Panc1 (cell line): ENCODE measurements at regions not wholly inside any gene's neighbourhood (a gene's known extent, or its start where the extent isn't known, plus 50 kb on each side); places are given as distances from the start of the nearest gene placed in this dataset.

Experiments used
- ATAC-seq: fragments of 200-7000 bp; cut with Tn5 transposase; 2 replicates; pipeline ENCODE4 v1.9.1; 2020; ENCODE audit warnings: mild to moderate bottlenecking, moderate library complexity
- BruUV-seq: library from RNA; stranded (reverse); fragments of 400-500 nt; replicated peaks from 2 replicates; lab custom pipeline; 2021; lab: Mats Ljungman, UMichigan
- CTCF ChIA-PET: fragments of 300-600 bp; sonication (Branson Sonifier 250); formaldehyde crosslinking; loops from one replicate; lab custom pipeline; 2022; ENCODE audit warnings: antibody characterized with exemption; lab: Charles Lee
- POLR2A ChIA-PET: fragments of 300-600 bp; sonication (Branson Sonifier 250); formaldehyde crosslinking; loops from one replicate; lab custom pipeline; 2022; ENCODE audit warnings: antibody characterized with exemption; lab: Charles Lee
- DNase-seq: peaks from one replicate; pipeline ENCODE4 v3.0.0-alpha.2; 2010; ENCODE audit warnings: low read depth, low spot score
- H3K27ac ChIP-seq: 2 replicates; pipeline ENCODE4 v1.5.1; 2011; ENCODE audit warnings: mild to moderate bottlenecking, low read length, inconsistent platforms
- H3K27me3 ChIP-seq: fragments of 200-500 bp; sonication (Bioruptor generic); 2 replicates; pipeline ENCODE4 v1.6.0; 2014; ENCODE audit warnings: low read length, inconsistent platforms; ENCODE audit not compliant: control insufficient read depth, insufficient read depth
- H3K36me3 ChIP-seq: fragments of 200-500 bp; sonication (Bioruptor generic); 2 replicates; pipeline ENCODE4 v1.5.1; 2014; ENCODE audit warnings: inconsistent platforms, mild to moderate bottlenecking, low read length, moderate library complexity; ENCODE audit not compliant: control insufficient read depth, insufficient read depth
- H3K4me1 ChIP-seq: 2 replicates; pipeline ENCODE4 v1.5.1; 2011; ENCODE audit warnings: inconsistent platforms, mild to moderate bottlenecking, low read length, moderate library complexity; ENCODE audit not compliant: control insufficient read depth, insufficient read depth
- H3K4me3 ChIP-seq, 2 experiments: 2 replicates each; pipeline ENCODE4 v1.5.1; 2011 to 2012; ENCODE audit warnings: low read depth in 2 of 2, low read length in 2 of 2, mild to moderate bottlenecking in 2 of 2, inconsistent platforms in 1 of 2, moderate library complexity in 1 of 2
- H3K9me3 ChIP-seq: fragments of 200-500 bp; sonication (Bioruptor generic); 2 replicates; pipeline ENCODE4 v1.5.1; 2014; ENCODE audit warnings: low read depth, mild to moderate bottlenecking, inconsistent platforms, low read length, moderate library complexity; ENCODE audit not compliant: control insufficient read depth, insufficient read depth
- CTCF ChIP-seq: fragments of 450-650 bp; IDR thresholded peaks from 2 replicates; pipeline ENCODE4 v1.5.1; 2017; ENCODE audit warnings: mild to moderate bottlenecking
- POLR2AphosphoS5 ChIP-seq: IDR thresholded peaks from 2 replicates; pipeline ENCODE4 v1.6.1; 2012; ENCODE audit warnings: mild to moderate bottlenecking, low read depth, low read length, moderate library complexity
- REST ChIP-seq, 2 experiments: IDR thresholded peaks; 2 replicates each; pipeline ENCODE4 v1.6.1; 2011 to 2012; ENCODE audit warnings: low read depth in 2 of 2, control low read depth in 1 of 2, low read length in 1 of 2, mild to moderate bottlenecking in 1 of 2, moderate library complexity in 1 of 2; ENCODE audit not compliant: insufficient read depth in 1 of 2
- SIN3A ChIP-seq: IDR thresholded peaks from 2 replicates; pipeline ENCODE4 v1.6.1; 2012; ENCODE audit warnings: low read depth, mild to moderate bottlenecking, low read length, moderate library complexity, borderline replicate concordance; ENCODE audit not compliant: insufficient read depth
- TCF7L2 ChIP-seq: IDR thresholded peaks from 2 replicates; pipeline ENCODE4 v1.6.1; 2011; ENCODE audit warnings: mild to moderate bottlenecking, low read depth, low read length, inconsistent platforms
- in situ Hi-C: cut with HindIII; loops from 2 replicates; pipeline ENCODE4 v1.10.0; 2016; ENCODE audit warnings: low sequenced_read_pairs, low pct_unique_long_range_greater_than_20kb
- intact Hi-C: fragments of 100-400 bp; cut with micrococcal nuclease; formaldehyde crosslinking; loops from one replicate; pipeline ENCODE4 v1.10.0; 2022; ENCODE audit not compliant: unreplicated experiment

- no peak for ATAC-seq
These were observed 61.6 kb upstream of the TOP3B start for GRCh38 chr22:22044153-22044552.

GRCh38 chr22:22043296-22044078 lies 60.9 kb upstream of the TOP3B start:
- H3K27me3 ChIP-seq, result no peaks in the 10 kb centered on the region
- BruUV-seq, result no TSS peak
- ChIA-PET CTCF (interaction anchor here (1.4 kb wide), 1 partner anchor 17 kb away, joined by 3 read pairs; no protein-coding TSS in a partner anchor), POLR2A (no interaction called here)
- ATAC-seq (no peak), DNase-seq (no peak)
- no peak for TF ChIP-seq TCF7L2
- no peak for TF ChIP-seq SIN3A
- no peak for TF ChIP-seq CTCF
- TF ChIP-seq POLR2AphosphoS5, result no peak
- no peaks in the 10 kb centered on the region for H3K9me3 ChIP-seq
- H3K27ac ChIP-seq, result no peak overlapping the region
- no peak overlapping the region for H3K4me3 ChIP-seq
- no peaks in the 10 kb centered on the region for H3K36me3 ChIP-seq
- in situ Hi-C loops (no loop called here), intact Hi-C loops (no loop called here)
- no peaks in the 10 kb centered on the region for H3K4me1 ChIP-seq

More at GRCh38 chr22:22044153-22044552, 61.6 kb upstream of the TOP3B start:
- Histone ChIP-seq H3K9me3 (no peaks in the 10 kb centered on the region), H3K36me3 (no peaks in the 10 kb centered on the region), H3K4me1 (no peaks in the 10 kb centered on the region), H3K27ac (no peak overlapping the region), H3K27me3 (no peaks in the 10 kb centered on the region), H3K4me3 (no peak overlapping the region)
- TF ChIP-seq POLR2AphosphoS5, result no peak
- no peak for TF ChIP-seq TCF7L2
- no peak for TF ChIP-seq REST (IDR thresholded peaks at IDR 0.05; ENCODE audit: insufficient read depth in 1 of 2, low read depth in 2 of 2, low read length in 1 of 2)
- no peak for TF ChIP-seq CTCF
- no peak for TF ChIP-seq SIN3A
- CTCF ChIA-PET, result no interaction called here
- no TSS peak for BruUV-seq
- in situ Hi-C loops (no loop called here), intact Hi-C loops (no loop called here)
- no peak for DNase-seq
- POLR2A ChIA-PET, result no interaction called here
